Sigmoid colon (tissue), 3 donors: ENCODE measurements at regions not wholly inside any gene's neighbourhood (a gene's known extent, or its start where the extent isn't known, plus 50 kb on each side); places are given as distances from the start of the nearest gene placed in this dataset.

Experiments used
- POLR2A ChIP-seq, 2 donors: fragments of 450-650 bp; IDR thresholded peaks; one replicate each; pipeline ENCODE4 v1.6.1; 2016; ENCODE audit warnings: antibody characterized with exemption in 2 of 2, mild to moderate bottlenecking in 2 of 2, moderate library complexity in 2 of 2
- TF ChIP-seq, protein P1 (sequence below), 4 experiments: fragments of 450-650 bp in 3 of 4; fragments of 200-600 bp in 1 of 4; IDR thresholded peaks; one replicate each; pipeline ENCODE4 v1.5.1; 2016 to 2019; ENCODE audit warnings: antibody characterized with exemption in 4 of 4, mild to moderate bottlenecking in 3 of 4, moderate library complexity in 2 of 4

DNA sequence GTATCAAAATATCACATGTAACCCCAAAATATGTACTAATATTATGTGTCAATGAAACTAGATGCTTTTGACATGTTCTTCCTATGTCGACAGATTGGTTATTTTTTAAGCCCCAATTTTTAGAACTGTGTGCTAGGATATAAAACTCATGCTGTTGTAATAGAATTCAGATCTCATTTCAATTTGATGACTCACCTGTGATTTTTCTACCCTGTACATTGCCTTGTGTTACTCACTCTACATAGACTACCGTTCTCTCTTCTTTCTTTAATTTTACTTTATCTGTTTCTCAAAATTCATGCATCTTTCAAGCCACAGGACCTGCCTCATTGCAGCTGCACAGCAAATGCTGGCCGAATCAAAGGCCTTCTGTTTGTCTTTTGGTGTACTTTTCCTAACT lies 284.5 kb downstream of the MAT2B start:
- TF ChIP-seq, protein P1, sequence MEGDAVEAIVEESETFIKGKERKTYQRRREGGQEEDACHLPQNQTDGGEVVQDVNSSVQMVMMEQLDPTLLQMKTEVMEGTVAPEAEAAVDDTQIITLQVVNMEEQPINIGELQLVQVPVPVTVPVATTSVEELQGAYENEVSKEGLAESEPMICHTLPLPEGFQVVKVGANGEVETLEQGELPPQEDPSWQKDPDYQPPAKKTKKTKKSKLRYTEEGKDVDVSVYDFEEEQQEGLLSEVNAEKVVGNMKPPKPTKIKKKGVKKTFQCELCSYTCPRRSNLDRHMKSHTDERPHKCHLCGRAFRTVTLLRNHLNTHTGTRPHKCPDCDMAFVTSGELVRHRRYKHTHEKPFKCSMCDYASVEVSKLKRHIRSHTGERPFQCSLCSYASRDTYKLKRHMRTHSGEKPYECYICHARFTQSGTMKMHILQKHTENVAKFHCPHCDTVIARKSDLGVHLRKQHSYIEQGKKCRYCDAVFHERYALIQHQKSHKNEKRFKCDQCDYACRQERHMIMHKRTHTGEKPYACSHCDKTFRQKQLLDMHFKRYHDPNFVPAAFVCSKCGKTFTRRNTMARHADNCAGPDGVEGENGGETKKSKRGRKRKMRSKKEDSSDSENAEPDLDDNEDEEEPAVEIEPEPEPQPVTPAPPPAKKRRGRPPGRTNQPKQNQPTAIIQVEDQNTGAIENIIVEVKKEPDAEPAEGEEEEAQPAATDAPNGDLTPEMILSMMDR (IDR thresholded peaks at IDR 0.05) = no peak
- no peak for TF ChIP-seq POLR2A (IDR thresholded peaks at IDR 0.05)
